Right cardiac atrium (tissue), 5 donors: ENCODE measurements at regions not wholly inside any gene's neighbourhood (a gene's known extent, or its start where the extent isn't known, plus 50 kb on each side); places are given as distances from the start of the nearest gene placed in this dataset.
A peak's percentile ranks its signal among the peaks of the same experiment; 100 is the strongest.
"Not testable (repeated sequence)": the region's sequence is repeated elsewhere in the genome, so short reads cannot be mapped to it uniquely, and the experiment has no call there.

Experiments used
- ATAC-seq, 2 donors: fragments of 200-7000 bp; cut with Tn5 transposase; one replicate each; pipeline versions ENCODE4 v1.8.0 to v1.9.1; 2020; ENCODE audit warnings: moderate library complexity in 2 of 2, mild to moderate bottlenecking in 1 of 2
- DNase-seq, 3 donors: peaks; one replicate each; pipeline ENCODE4 v3.0.0-alpha.2; 2020
- H3K27ac ChIP-seq: one replicate; pipeline ENCODE4 v1.5.1; 2013; ENCODE audit warnings: mild to moderate bottlenecking, low read length, control low read depth, moderate library complexity
- H3K27me3 ChIP-seq: one replicate; pipeline ENCODE4 v1.6.1; 2013; ENCODE audit not compliant: control insufficient read depth, insufficient read depth
- H3K4me1 ChIP-seq: one replicate; pipeline ENCODE4 v1.6.1; 2013; ENCODE audit warnings: low read length; ENCODE audit not compliant: control insufficient read depth, insufficient read depth
- H3K4me3 ChIP-seq: one replicate; pipeline ENCODE4 v1.5.1; 2013; ENCODE audit warnings: low read length, control low read depth
- H3K9me3 ChIP-seq: one replicate; pipeline ENCODE4 v1.6.1; 2013; ENCODE audit warnings: low read length; ENCODE audit not compliant: control insufficient read depth
- WGBS: extraction: QIAGEN DNeasy Blood & Tissue Kit; methylation state at CpG from one replicate; pipeline ENCODE4 v1.1.7; 2013; 5-methylcytosine and 5-hydroxymethylcytosine counted together
- intact Hi-C, 4 donors: fragments of 100-400 bp; cut with DNase I; formaldehyde crosslinking; loops; one replicate each; pipeline versions ENCODE4 v1.11.0 to v1.14.0; 2022 to 2023
- donor health status: healthy with polysubstance abuse.
- donor health status: DM: no; HTN: yes; CAD: no.
- donor health status: DM: no; HTN: no; CAD: no.
- donor health status: DM: no; HTN: yes; CAD: no; lungs with severe emphysema.
- donor health status: DM: yes; HTN: yes; CAD: no.

- peak; percentile 69 to 82 (median 77) for DNase-seq
- Histone ChIP-seq H3K27me3 (no peaks in the 10 kb centered on the region), H3K9me3 (no peaks in the 10 kb centered on the region), H3K4me1 (no peaks in the 10 kb centered on the region), H3K4me3 (no peak overlapping the region), H3K27ac (no peak overlapping the region)
- intact Hi-C loops: loop anchor here in 2 of 4 donors (5.0 to 10.0 kb wide), 3 partner anchors 116 to 186 kb away; partner anchors contain the start of gene COL3A1 (in 2 of the 2)
- ATAC-seq: peak; percentile 83 to 85
These were observed 185.6 kb upstream of the COL3A1 start for GRCh38 chr2:188788621-188789020.

- 90% methylated on average over 1 of the region's 1 CpG for WGBS
These were observed 184.2 kb upstream of the COL3A1 start for GRCh38 chr2:188789951-188790350.

DNA sequence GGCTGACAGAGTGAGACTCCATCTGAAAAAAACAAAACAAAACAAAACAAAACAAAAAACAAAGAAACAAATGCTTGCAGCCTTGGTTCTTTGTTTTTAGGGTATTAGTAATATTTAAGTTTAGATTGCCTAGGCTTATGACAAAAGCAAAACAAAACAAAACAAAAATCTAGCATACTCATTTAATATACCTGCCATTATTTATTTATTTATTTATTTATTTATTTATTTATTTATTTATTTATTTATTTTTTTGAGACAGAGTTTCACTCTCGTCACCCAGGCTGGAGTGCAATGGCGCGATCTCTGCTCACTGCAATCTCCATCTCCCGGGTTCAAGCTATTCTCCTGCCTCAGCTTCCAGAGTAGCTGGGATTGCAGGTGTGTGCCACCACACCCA lies 179.7 kb upstream of the COL3A1 start:
- H3K4me1 ChIP-seq, H3K4me3 ChIP-seq, DNase-seq, ATAC-seq, H3K9me3 ChIP-seq, H3K27ac ChIP-seq, intact Hi-C loops, H3K27me3 ChIP-seq: not testable (repeated sequence)
- 99% methylated on average over 4 of the region's 4 CpGs for WGBS

More at GRCh38 chr2:188789951-188790350, 184.2 kb upstream of the COL3A1 start:
- Histone ChIP-seq H3K4me1 (no peaks in the 10 kb centered on the region), H3K9me3 (no peaks in the 10 kb centered on the region), H3K27me3 (no peaks in the 10 kb centered on the region), H3K27ac (no peak overlapping the region), H3K4me3 (no peak overlapping the region)
- no peak for DNase-seq
- intact Hi-C loops: loop anchor here in 2 of 4 donors (5.0 to 10.0 kb wide), 3 partner anchors 115 to 185 kb away; partner anchors contain the start of gene COL3A1 (in 2 of the 2)
- ATAC-seq: no peak

- ATAC-seq (no peak), DNase-seq (no peak)
- no peaks in the 10 kb centered on the region for H3K4me1 ChIP-seq
- no peaks in the 10 kb centered on the region for H3K27me3 ChIP-seq
- no peak overlapping the region for H3K4me3 ChIP-seq
- intact Hi-C loops: no loop called here
- H3K9me3 ChIP-seq: no peaks in the 10 kb centered on the region
- no peak overlapping the region for H3K27ac ChIP-seq
These were observed 178.4 kb upstream of the COL3A1 start for GRCh38 chr2:188795762-188796161.

GRCh38 chr2:188797371-188797770 lies 176.8 kb upstream of the COL3A1 start:
- WGBS: 60% methylated on average over 4 of the region's 4 CpGs
- Histone ChIP-seq H3K9me3 (no peaks in the 10 kb centered on the region), H3K27me3 (no peaks in the 10 kb centered on the region), H3K4me3 (no peak overlapping the region), H3K4me1 (no peaks in the 10 kb centered on the region), H3K27ac (no peak overlapping the region)
- ATAC-seq (no peak), DNase-seq (no peak)
- intact Hi-C loops: no loop called here

DNA sequence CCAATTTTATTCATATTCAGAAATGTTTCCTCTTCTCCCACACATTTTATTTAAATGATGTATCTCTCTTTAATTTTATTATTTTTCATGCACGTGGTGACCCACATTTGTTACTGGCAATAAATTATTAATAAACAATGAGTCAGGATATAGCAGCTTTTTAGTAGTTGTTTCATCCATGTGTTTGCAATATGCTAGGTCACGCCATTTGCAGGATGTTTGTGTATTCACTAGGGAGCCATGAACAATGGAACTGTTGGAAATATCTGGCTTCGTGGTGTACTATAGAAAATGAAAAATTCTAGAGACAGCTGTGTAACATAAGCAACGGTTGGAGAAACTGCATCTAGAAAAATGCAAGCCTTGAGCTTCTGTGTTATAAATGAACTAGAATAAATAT lies 176.0 kb upstream of the COL3A1 start:
- Histone ChIP-seq H3K27ac (no peak overlapping the region), H3K9me3 (no peaks in the 10 kb centered on the region), H3K27me3 (no peaks in the 10 kb centered on the region), H3K4me1 (no peaks in the 10 kb centered on the region), H3K4me3 (no peak overlapping the region)
- WGBS: 30% methylated on average over 4 of the region's 4 CpGs
- ATAC-seq (no peak), DNase-seq (no peak)
- intact Hi-C loops: no loop called here

DNA sequence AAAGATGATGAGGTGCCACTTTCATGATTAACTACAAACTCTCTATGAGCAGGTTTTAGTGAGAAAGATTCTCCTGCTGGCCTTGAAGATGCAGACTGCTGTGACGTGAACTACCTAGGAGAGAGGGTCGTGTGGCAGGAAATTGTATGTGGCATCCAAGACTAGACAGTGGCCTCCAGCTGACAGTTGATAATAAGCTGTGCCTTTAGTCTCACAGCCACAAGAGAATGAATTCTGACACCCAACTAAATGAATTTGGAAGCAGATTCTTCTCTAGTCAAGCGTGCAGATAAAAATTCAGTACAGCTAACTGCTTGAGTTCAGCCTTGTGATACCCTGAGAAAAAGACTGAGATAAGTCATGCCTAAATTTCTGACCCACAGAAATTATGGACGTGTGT lies 169.0 kb upstream of the COL3A1 start:
- DNase-seq (no peak), ATAC-seq (no peak)
- intact Hi-C loops: no loop called here
- WGBS: 52% methylated on average over 4 of the region's 4 CpGs
- H3K27me3 ChIP-seq: no peaks in the 10 kb centered on the region
- no peaks in the 10 kb centered on the region for H3K9me3 ChIP-seq
- H3K4me3 ChIP-seq: no peak overlapping the region
- H3K27ac ChIP-seq: no peak overlapping the region
- no peaks in the 10 kb centered on the region for H3K4me1 ChIP-seq

- no peaks in the 10 kb centered on the region for H3K4me1 ChIP-seq
- intact Hi-C loops: no loop called here
- no peaks in the 10 kb centered on the region for H3K27me3 ChIP-seq
- H3K4me3 ChIP-seq: no peak overlapping the region
- H3K27ac ChIP-seq: no peak overlapping the region
- no peak for DNase-seq
- H3K9me3 ChIP-seq: no peaks in the 10 kb centered on the region
- ATAC-seq: no peak
These were observed 165.2 kb upstream of the COL3A1 start for GRCh38 chr2:188808947-188809355.

DNA sequence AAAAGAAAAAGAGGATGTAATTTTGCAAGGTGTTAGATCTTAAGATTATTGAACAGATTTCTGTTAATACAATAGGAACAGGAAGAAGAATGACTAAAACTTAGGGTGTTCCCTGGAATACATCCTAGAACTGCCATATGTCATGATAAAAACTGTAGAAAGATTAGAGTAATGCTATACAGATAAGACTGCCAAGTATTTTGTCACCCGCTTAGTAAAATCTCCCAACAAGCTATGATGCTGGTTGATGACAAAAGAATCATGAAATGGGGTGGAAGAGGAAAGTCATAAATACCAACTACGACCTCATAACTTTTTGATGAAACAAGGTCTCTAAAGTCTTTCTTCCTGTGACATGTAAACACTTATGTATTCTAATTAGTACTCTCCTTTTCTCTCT lies 163.6 kb upstream of the COL3A1 start:
- Histone ChIP-seq H3K9me3 (no peaks in the 10 kb centered on the region), H3K4me3 (no peak overlapping the region), H3K27me3 (no peaks in the 10 kb centered on the region), H3K27ac (no peak overlapping the region), H3K4me1 (no peaks in the 10 kb centered on the region)
- ATAC-seq (peak in 1 of 2 donors; percentile 56), DNase-seq (no peak)
- intact Hi-C loops: no loop called here
- 84% methylated on average over 2 of the region's 2 CpGs for WGBS

GRCh38 chr2:188811522-188811921 lies 162.7 kb upstream of the COL3A1 start:
- 35% methylated on average over 1 of the region's 1 CpG for WGBS
- Histone ChIP-seq H3K27me3 (no peaks in the 10 kb centered on the region), H3K27ac (no peak overlapping the region), H3K4me1 (no peaks in the 10 kb centered on the region), H3K9me3 (no peaks in the 10 kb centered on the region), H3K4me3 (no peak overlapping the region)
- ATAC-seq (peak; percentile 57 to 64), DNase-seq (no peak)
- intact Hi-C loops: no loop called here

DNA sequence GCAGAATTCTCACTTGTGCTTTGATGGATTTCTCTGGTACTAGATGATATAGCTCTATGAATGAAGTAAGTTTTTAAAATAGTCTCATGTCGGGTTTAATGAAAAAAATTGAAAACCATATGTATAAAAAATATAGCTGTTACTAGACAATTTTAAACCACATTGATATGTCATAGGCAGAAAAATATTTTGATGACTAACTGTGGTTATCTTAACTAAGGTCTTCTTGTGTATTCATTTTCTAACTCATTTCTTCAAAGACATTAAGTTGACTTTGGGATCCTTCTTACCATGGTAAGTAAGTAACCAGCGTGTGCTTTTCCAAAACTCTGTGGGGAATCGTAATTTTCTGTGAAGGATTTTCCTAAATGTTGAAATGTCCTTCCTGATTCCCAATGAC lies 160.9 kb upstream of the COL3A1 start:
- no peaks in the 10 kb centered on the region for H3K4me1 ChIP-seq
- DNase-seq: no peak
- no peak for ATAC-seq
- no peaks in the 10 kb centered on the region for H3K9me3 ChIP-seq
- WGBS: 90% methylated on average over 3 of the region's 3 CpGs
- no peak overlapping the region for H3K4me3 ChIP-seq
- intact Hi-C loops: no loop called here
- no peaks in the 10 kb centered on the region for H3K27me3 ChIP-seq
- H3K27ac ChIP-seq: no peak overlapping the region

- Histone ChIP-seq H3K27ac (no peak overlapping the region), H3K4me3 (no peak overlapping the region), H3K27me3 (no peaks in the 10 kb centered on the region), H3K4me1 (no peaks in the 10 kb centered on the region), H3K9me3 (no peaks in the 10 kb centered on the region)
- peak in 1 of 2 donors; percentile 49 for ATAC-seq
- intact Hi-C loops: no loop called here
- DNase-seq: no peak
- WGBS: 57% methylated on average over 5 of the region's 5 CpGs
These were observed 160.3 kb upstream of the COL3A1 start for GRCh38 chr2:188813857-188814256.
